DMS153 treated with DMSO at 0.1 percent for 48 hours (cell line): ENCODE measurements at regions not wholly inside any gene's neighbourhood (a gene's known extent, or its start where the extent isn't known, plus 50 kb on each side); places are given as distances from the start of the nearest gene placed in this dataset.

ENCODE experiments used
- DNase-seq: peaks from one replicate; lab custom pipeline; 2025; ENCODE audit not compliant: unreplicated experiment; lab: John Stamatoyannopoulos, UW

- DNase-seq, result no peak
Observed at GRCh38 chr18:46405832-46406538, 251.0 kb downstream of the LOXHD1 start.

- DNase-seq, result peak; percentile 33
Observed at GRCh38 chr18:46406539-46406932, 250.5 kb downstream of the LOXHD1 start.

DNA sequence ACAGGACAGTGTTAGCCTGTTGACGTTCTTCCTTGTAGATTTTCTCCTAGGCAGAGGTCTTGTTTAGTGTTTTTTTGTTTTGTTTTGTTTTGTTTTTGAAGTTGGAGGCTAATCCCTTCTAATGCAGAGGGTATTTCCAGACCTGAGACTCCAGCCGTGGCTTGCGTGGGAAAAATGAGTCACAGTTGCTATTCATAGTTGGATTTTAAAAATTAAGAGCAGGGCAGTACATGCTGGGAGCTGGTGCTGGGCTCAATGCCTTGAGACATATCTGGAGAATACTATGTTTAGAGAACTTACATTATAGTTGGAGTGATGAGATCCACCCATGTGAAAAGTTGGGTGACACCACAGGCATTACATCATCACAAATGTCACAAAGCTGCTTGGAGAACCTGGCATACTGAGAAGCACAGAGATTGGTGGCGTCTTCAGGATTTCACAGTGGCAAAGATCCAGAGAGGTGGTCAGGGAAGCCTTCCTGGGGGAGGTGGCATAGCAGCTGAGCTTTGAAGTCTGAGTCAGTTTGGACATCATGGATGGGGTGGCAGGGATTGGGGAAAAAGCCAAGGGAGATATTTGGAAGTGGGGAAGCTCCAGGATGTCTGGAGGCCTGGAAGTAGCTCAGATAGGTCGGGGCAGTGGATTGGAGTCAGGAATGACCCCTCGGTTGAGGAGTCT, 249.4 kb downstream of the LOXHD1 start:
- no peak for DNase-seq

- no peak for DNase-seq
Observed at GRCh38 chr18:46408334-46408987, 248.6 kb downstream of the LOXHD1 start.

- no peak for DNase-seq
Observed at GRCh38 chr18:46411191-46411828, 245.7 kb downstream of the LOXHD1 start.

DNA sequence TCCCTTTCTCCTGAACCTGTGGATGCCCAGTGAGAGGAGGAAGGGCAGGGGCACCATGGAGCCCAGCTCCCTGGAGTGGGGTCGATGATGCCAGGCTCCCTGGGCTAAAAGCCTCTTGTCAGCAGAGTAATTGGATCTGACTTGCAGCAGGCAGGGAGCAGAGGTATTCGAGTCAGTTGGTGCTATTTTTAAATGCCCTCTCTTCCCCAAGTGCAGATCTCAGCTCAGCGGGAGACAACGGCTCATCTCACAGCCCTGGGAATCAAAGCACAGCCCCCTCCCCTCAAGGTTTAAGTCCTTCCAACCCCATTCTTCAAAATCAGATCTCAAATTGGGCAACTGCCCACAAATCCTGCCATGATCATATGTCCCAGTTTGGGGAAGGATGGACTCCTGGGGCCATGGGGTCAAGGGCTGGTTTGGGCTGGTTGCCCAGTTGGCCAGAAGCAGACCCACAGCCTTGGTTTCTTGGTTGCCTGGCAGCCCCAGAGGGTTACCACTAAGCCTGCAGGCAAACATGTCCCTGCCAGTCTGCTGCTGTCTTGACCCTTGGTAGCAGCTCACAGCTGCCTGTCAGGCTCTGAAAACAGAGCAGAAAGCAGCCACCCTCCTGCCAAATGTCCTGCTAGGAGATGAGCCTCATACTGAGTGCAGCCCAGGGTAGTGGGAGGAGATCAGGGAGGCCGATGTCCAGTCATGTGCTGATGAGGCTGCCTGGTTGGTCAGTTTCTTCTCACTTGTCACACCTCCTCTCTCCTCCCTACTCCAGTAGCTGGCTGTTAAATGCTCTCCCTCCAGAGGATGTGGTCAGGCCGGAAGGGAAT, 244.9 kb downstream of the LOXHD1 start:
- DNase-seq, result no peak

GRCh38 chr18:46412916-46413315, 244.1 kb downstream of the LOXHD1 start:
- no peak for DNase-seq

- no peak for DNase-seq
Observed at GRCh38 chr18:46413684-46414083, 243.3 kb downstream of the LOXHD1 start.

DNA sequence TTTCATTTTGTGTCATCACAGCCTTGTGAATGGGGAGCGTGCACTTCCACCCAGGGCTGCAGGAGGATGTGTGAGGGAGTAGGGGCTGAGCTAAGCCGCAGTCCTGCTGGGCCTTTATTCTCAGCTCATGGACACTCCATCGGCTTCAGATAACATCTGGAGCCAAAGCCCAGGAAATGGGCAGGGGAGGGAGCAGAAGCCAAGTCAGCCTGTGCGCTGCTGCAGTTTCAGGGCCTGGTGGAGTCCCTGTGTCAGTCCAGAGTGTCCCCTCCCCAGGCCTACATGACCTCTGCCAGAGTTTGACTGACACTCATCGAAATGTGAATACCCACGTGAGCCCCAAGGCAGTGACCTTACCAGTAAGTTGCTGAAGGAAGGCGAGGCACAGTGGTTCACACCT, 242.2 kb downstream of the LOXHD1 start:
- no peak for DNase-seq

DNA sequence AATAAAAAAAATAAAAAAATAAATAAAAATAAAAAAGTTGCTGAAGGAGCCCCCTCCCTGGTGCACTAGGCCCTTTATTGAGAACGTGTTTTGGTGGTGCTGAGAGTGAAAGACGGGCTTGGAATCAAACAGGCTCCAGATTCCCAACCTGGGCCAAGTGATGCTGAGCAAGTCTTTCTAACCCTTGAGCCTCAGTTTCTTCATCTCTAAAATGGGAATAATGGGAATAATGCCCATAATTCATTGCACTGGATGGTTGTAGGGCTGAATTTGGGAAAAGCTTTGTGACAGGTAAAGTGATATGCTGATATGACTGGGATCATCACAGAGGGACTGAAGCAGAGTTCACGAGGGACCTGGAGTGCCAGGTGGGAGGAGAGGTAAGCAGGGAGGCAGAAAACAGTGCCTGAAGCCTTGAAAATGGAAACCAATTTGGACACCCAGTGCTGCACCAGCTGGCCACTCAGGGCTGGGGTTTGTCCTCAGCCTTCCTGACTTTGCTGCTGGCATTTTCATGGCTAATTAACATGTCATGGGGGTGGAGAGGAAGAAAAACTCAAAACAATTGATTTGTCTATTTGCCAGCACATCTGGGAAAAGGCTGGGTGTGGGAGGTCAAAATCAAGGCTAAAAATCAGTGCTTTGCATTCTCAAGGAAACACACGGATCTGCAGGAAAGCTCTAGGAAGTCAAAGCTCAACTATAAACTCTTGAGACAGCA, 241.3 kb downstream of the LOXHD1 start:
- DNase-seq, result no peak

DNA sequence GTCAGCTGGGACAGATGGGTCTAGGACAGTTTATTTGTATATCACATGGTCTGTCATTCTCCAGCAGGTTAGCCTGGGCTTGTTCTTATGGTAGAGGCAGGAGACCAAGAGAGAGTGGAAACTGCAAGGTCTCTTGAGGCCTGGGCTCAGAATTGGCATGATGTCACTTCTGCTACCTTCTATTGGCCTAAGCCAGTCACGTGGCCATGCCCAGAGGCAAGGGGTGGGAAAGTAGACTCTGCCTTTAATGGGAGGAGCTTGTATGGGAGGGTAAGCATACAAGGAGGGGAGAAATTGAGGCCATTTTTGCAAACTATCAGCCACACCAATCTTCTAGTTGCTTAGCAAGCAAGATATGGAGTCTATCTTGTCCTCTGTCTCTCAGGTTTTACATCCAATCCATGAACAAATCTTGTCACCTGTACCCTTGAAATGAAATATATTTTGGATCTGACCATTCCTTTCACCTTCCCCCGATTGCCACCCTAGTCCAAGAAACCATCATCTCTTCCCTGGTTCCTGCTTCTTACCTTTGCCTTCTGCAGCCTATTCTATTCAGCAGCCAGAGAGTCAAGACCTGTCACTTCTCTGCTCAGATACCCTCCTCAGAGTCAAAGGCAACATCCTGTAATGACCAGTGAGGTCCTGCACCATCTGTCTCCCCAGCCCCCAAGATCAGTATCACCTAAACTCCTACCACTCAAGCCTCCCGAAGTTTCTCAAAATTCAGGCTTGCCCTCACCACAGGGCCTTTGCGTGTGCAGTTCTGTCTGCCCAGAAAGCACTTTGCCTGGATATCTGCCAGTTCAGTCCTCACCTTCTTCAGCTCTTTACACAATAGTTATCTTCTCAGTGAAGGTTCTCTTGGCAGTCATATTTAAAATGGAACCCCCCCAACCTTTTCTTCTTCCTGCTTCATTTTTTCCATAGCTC, 240.0 kb downstream of the LOXHD1 start:
- DNase-seq, result no peak

GRCh38 chr18:46418663-46419260, 238.3 kb downstream of the LOXHD1 start:
- no peak for DNase-seq

DNA sequence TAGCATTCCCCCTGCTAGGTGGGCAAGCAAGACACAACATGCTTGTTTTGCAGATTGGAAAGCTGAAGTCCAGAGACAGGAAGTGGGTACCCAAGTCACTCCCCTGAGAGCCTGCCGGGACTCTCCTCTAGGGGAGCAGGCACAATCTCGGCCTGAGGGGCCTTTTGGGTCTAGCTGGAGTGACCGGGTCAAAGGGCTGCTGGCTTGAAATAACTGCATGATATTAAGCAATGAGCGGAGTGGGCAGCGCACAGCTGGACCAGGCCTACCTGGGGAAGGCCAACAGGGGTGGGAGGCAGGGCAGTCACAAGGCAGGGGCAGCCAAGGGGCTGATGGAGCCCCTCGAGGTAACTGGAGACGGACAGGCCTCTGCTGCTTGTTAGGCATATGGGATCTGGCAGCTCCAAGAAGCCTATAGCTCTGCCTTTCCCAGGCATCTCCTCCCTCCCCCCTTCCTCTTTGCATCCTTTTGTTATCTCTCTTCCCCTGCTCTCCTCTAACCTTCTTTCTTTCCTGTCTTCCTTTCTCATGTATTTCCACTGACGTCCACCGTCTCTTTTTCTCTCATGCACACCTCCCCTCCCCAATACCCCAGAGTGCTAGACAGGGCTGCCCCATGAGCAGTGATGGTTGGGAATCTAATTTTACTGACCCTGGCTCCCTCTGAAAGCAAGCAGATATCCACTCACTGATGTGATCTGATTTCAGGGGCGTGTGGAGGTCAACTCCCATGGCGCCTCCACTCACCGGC, 237.5 kb downstream of the LOXHD1 start:
- DNase-seq, result no peak

- DNase-seq, result no peak
Observed at GRCh38 chr18:46421973-46422551, 235.0 kb downstream of the LOXHD1 start.

DNA sequence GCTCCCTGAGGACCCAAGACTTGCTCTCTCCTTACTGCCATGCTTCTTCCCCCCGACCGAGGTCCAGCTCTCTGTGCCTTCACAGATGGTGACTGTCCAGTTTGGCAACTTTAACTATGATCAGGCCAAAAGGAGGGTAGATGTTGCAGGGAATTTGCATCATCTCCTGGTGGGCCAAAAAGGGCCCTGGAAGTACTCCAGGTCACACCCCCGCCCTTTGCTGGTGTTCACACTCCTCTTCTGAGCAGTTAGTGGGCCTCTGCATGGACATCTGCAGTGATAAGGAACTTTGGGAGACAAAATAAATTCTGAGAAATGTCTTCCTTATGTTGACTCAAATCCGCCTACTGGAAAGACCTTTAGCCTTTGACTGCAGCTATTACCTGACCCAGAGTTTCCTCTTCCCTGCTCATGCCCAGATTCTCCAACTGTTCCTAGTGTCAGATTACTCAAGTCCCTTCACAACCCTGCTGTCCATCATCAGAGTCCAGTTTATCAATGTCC, 234.4 kb downstream of the LOXHD1 start:
- DNase-seq, result no peak

DNA sequence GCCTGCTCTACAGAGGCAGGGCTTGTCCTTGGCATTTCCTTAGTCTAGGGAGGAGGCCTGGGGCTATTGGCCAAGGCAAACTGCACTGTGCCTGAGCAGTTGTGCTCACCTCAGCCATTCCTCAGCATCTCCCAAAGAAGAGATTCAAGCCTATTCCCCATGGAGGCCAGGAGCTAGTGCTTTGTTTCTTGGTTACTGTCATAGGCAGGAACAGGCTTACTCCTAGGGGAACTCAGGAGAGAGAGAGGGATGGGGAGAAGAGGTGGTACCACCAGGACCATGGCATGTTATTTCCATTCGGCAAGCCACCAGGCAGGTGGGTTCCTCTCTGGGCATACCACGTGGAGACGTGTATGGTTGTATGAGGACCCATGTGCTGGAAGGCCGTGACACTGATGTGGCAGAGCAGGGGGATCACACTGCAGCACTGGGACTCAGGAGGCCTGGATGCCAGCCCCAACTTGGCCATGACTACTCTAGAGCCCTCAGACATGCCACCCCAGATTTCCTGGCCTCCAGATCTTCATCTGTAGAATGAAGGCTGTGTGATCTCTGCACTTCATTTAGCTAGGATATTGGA, 233.7 kb downstream of the LOXHD1 start:
- DNase-seq, result no peak

DNA sequence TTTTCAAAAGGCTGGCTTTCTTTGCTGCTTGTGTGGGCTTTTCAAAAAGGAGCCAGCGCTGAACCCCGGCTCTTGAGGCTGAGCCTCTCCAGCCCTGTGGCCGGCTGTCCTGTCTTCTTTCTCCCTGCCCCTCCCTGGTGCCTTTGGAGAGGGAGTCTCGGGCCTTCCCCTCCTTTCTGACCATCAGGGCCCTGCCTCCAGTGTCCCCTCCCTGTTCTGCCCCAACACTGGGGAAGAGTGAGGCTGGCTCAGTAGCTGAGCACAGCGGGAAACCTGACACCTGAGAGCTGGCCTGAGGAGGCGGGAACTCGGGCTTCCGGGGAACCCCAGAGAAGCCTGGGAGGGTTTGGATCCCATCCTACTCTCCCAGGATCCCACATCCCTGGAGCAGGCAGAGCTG, 232.1 kb downstream of the LOXHD1 start:
- peak; percentile 31 for DNase-seq
